HCT116 (cell line): ENCODE measurements at regions not wholly inside any gene's neighbourhood (a gene's known extent, or its start where the extent isn't known, plus 50 kb on each side); places are given as distances from the start of the nearest gene placed in this dataset.

Source experiments
- ATAC-seq: fragments of 200-7000 bp; cut with Tn5 transposase; 2 replicates; pipeline ENCODE4 v1.9.1; 2020; ENCODE audit warnings: mild to moderate bottlenecking, moderate library complexity
- BruUV-seq: library from RNA; stranded (reverse); fragments of 400-500 nt; replicated peaks from 2 replicates; lab custom pipeline; 2021; lab: Mats Ljungman, UMichigan
- CTCF ChIA-PET: fragments of 300-600 bp; sonication (Branson Sonifier 250); formaldehyde crosslinking; loops from one replicate; lab custom pipeline; 2021; ENCODE audit warnings: antibody characterized with exemption; lab: Charles Lee
- POLR2A ChIA-PET: fragments of 300-600, 350-600 bp; sonication (Branson Sonifier 250); formaldehyde crosslinking; loops from one replicate; lab custom pipeline; 2021; ENCODE audit warnings: antibody characterized with exemption; lab: Charles Lee
- RAD21 ChIA-PET, 2 experiments: fragments of 300-600 bp; sonication (Branson Sonifier 250); formaldehyde crosslinking; loops; one replicate each; lab custom pipeline; 2023; ENCODE audit warnings: low total read pairs in 2 of 2; ENCODE audit not compliant: uncharacterized antibody in 2 of 2, unreplicated experiment in 2 of 2, low non-redundant PET in 1 of 2; lab: Charles Lee
- DNase-seq: peaks from one replicate; pipeline ENCODE4 v3.0.0-alpha.2; 2010; ENCODE audit warnings: low read depth, low spot score
- H2AFZ ChIP-seq: fragments of 200-600 bp; shearing (Covaris generic), sonication (generic); 2 replicates; pipeline ENCODE4 v1.6.1; 2017; ENCODE audit warnings: low read depth, mixed run types, mixed read lengths, antibody characterized with exemption, low read length; ENCODE audit not compliant: poor library complexity, severe bottlenecking
- H3K27ac ChIP-seq: 2 replicates; pipeline ENCODE4 v1.5.1; 2012; ENCODE audit warnings: low read depth, low read length
- H3K27me3 ChIP-seq: fragments of 200-600 bp; sonication (generic); 2 replicates; pipeline ENCODE4 v1.6.1; 2016; ENCODE audit warnings: mixed run types, low read length, mixed read lengths; ENCODE audit not compliant: insufficient read depth
- H3K36me3 ChIP-seq, 2 experiments: fragments of 200-500 bp in 1 of 2; fragments of 200-600 bp in 1 of 2; sonication (Bioruptor generic) in 1 of 2; sonication (generic) in 1 of 2; 2 replicates each; pipeline versions ENCODE4 v1.5.1 to v1.6.1; 2014 to 2016; ENCODE audit warnings: low read length in 2 of 2, inconsistent platforms in 1 of 2, mixed read lengths in 1 of 2, mixed run types in 1 of 2; ENCODE audit not compliant: insufficient read depth in 2 of 2, control insufficient read depth in 1 of 2
- H3K4me1 ChIP-seq, 2 experiments: fragments of 200-600 bp in 1 of 2; sonication (generic) in 1 of 2; 2 replicates each; pipeline versions ENCODE4 v1.5.1 to v1.6.1; 2012 to 2017; ENCODE audit warnings: low read length in 2 of 2, inconsistent platforms in 1 of 2, mild to moderate bottlenecking in 1 of 2, mixed read lengths in 1 of 2, mixed run types in 1 of 2, moderate library complexity in 1 of 2; ENCODE audit not compliant: insufficient read depth in 2 of 2, control insufficient read depth in 1 of 2
- H3K4me2 ChIP-seq: fragments of 200-600 bp; sonication (generic); 2 replicates; pipeline ENCODE4 v1.6.1; 2017; ENCODE audit warnings: mixed run types, low read length, mixed read lengths
- H3K4me3 ChIP-seq, 2 experiments: fragments of 200-600 bp in 1 of 2; sonication (generic) in 1 of 2; replicated peaks in 1 of 2; 2 replicates each; pipeline ENCODE4 v1.5.1; 2011 to 2016; ENCODE audit warnings: low read length in 2 of 2, control low read depth in 1 of 2, low read depth in 1 of 2, mild to moderate bottlenecking in 1 of 2, mixed read lengths in 1 of 2, mixed run types in 1 of 2
- H3K79me2 ChIP-seq: fragments of 200-600 bp; sonication (generic); 2 replicates; pipeline ENCODE4 v1.6.1; 2017; ENCODE audit warnings: mild to moderate bottlenecking, mixed run types, low read length, moderate library complexity, mixed read lengths; ENCODE audit not compliant: insufficient read depth
- H3K9ac ChIP-seq: fragments of 200-600 bp; sonication (generic); 2 replicates; pipeline ENCODE4 v1.6.1; 2016; ENCODE audit warnings: low read length, mixed read lengths
- H3K9me2 ChIP-seq: fragments of 200-600 bp; sonication (generic), shearing (Covaris generic); 2 replicates; pipeline ENCODE4 v1.6.1; 2017; ENCODE audit warnings: mixed run types, mild to moderate bottlenecking, moderate library complexity; ENCODE audit not compliant: insufficient read depth
- H3K9me3 ChIP-seq, 2 experiments: fragments of 200-500 bp in 1 of 2; fragments of 200-600 bp in 1 of 2; sonication (Bioruptor generic) in 1 of 2; sonication (generic) in 1 of 2; 2 replicates each; pipeline ENCODE4 v1.6.1; 2014 to 2017; ENCODE audit warnings: low read length in 2 of 2, mixed read lengths in 2 of 2, inconsistent platforms in 1 of 2, low read depth in 1 of 2, mild to moderate bottlenecking in 1 of 2, mixed run types in 1 of 2, moderate library complexity in 1 of 2; ENCODE audit not compliant: control insufficient read depth in 1 of 2, insufficient read depth in 1 of 2
- H4K20me1 ChIP-seq: fragments of 200-600 bp; sonication (generic), shearing (Covaris generic); 2 replicates; pipeline ENCODE4 v1.6.1; 2017; ENCODE audit warnings: mixed run types, mild to moderate bottlenecking, moderate library complexity; ENCODE audit not compliant: insufficient read depth
- JUND ChIP-seq: IDR thresholded peaks from 2 replicates; pipeline ENCODE4 v1.6.1; 2012
- SRF ChIP-seq: IDR thresholded peaks from 2 replicates; pipeline ENCODE4 v1.6.1; 2012; ENCODE audit warnings: low read depth
- intact Hi-C: fragments of 100-400 bp; cut with micrococcal nuclease; formaldehyde crosslinking; loops from 2 replicates; pipeline ENCODE4 v1.10.0; 2022
- TF ChIP-seq, protein P1 (sequence below): IDR thresholded peaks from 2 replicates; pipeline ENCODE4 v1.6.1; 2012
- TF ChIP-seq, protein P2 (sequence below): IDR thresholded peaks from 2 replicates; pipeline ENCODE4 v1.6.1; 2012
- TF ChIP-seq, protein P3 (sequence below): IDR thresholded peaks from 2 replicates; pipeline ENCODE4 v1.6.1; 2012; ENCODE audit warnings: low read depth

DNA sequence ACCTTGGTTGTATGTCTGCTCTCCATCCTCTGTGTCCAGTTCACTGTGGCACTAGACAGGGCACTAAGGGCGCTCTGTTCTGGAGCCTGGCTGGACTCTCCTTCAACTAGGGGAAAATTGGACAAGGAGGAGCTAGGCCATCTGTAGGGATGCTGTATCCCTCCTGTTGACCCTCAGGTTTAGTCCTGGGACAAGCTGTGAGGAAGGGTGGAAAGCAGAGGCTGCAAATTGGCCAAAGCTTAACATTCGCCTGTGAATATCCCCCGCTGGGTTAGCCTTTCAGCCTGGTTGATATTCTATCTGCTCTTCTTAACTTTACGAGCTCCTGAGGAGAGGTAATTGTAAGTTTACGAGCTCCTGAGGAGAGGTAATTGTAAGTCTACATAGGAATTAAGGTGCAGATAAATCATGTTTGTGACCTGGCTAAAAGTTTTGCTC, 64.4 kb upstream of the ENPEP start:
- Histone ChIP-seq H3K4me2 (peak overlapping the region; percentile 91), H2AFZ (peak overlapping the region; percentile 89), H3K27me3 (no peaks in the 10 kb centered on the region), H3K9ac (peak overlapping the region; percentile 77), H4K20me1 (no peaks in the 10 kb centered on the region), H3K36me3 (no peaks in the 10 kb centered on the region), H3K27ac (peak overlapping the region; percentile 50), H3K9me2 (no peaks in the 10 kb centered on the region), H3K9me3 (no peaks in the 10 kb centered on the region), H3K4me1 (peaks cover 0 to 14% of the 10 kb centered on the region in 2 experiments; a peak in 2 of 4 replicates), H3K4me3 (peak overlapping the region; percentile 70 to 80), H3K79me2 (no peaks in the 10 kb centered on the region)
- RAD21 ChIA-PET: no interaction called here
- CTCF ChIA-PET: no interaction called here
- DNase-seq (no peak), ATAC-seq (peak; percentile 96)
- POLR2A ChIA-PET: interaction anchor here (1.1 kb wide), 1 partner anchor 12 kb away, joined by 3 read pairs; no protein-coding TSS in a partner anchor
- TF ChIP-seq, protein P1, sequence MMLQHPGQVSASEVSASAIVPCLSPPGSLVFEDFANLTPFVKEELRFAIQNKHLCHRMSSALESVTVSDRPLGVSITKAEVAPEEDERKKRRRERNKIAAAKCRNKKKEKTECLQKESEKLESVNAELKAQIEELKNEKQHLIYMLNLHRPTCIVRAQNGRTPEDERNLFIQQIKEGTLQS: no peak
- TF ChIP-seq SRF (no peak), JUND (no peak)
- TF ChIP-seq, protein P2, sequence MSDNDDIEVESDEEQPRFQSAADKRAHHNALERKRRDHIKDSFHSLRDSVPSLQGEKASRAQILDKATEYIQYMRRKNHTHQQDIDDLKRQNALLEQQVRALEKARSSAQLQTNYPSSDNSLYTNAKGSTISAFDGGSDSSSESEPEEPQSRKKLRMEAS: no peak
- TF ChIP-seq, protein P3, sequence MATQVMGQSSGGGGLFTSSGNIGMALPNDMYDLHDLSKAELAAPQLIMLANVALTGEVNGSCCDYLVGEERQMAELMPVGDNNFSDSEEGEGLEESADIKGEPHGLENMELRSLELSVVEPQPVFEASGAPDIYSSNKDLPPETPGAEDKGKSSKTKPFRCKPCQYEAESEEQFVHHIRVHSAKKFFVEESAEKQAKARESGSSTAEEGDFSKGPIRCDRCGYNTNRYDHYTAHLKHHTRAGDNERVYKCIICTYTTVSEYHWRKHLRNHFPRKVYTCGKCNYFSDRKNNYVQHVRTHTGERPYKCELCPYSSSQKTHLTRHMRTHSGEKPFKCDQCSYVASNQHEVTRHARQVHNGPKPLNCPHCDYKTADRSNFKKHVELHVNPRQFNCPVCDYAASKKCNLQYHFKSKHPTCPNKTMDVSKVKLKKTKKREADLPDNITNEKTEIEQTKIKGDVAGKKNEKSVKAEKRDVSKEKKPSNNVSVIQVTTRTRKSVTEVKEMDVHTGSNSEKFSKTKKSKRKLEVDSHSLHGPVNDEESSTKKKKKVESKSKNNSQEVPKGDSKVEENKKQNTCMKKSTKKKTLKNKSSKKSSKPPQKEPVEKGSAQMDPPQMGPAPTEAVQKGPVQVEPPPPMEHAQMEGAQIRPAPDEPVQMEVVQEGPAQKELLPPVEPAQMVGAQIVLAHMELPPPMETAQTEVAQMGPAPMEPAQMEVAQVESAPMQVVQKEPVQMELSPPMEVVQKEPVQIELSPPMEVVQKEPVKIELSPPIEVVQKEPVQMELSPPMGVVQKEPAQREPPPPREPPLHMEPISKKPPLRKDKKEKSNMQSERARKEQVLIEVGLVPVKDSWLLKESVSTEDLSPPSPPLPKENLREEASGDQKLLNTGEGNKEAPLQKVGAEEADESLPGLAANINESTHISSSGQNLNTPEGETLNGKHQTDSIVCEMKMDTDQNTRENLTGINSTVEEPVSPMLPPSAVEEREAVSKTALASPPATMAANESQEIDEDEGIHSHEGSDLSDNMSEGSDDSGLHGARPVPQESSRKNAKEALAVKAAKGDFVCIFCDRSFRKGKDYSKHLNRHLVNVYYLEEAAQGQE: no peak
- intact Hi-C loops: no loop called here
- no TSS peak for BruUV-seq
